ENCODE measurements at regions not wholly inside any gene's neighbourhood (a gene's known extent, or its start where the extent isn't known, plus 50 kb on each side); places are given as distances from the start of the nearest gene placed in this dataset.
A peak's percentile ranks its signal among the peaks of the same experiment; 100 is the strongest.

DNA sequence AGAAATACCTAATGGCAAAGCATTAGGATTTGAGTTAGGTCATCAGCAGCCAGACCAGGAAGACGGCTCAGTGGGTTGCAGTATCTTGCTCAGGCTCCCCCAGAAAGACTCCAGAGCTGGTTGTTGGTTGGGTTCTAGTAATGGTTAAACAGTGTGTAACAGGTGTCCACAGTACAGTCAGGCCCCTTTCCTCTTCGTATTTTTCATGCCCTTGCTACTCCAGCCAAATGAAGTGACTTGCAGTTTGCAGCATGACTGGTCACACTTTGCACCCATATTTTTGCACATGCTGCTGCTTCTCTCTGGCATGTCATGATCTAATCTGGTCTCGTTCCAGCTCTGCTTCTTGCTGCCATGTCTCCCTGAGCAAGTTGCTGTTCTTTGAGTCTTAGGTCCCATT is 60.6 kb upstream of the TRPC7 start:
- Histone ChIP-seq H3K4me1 (replicated peaks in 1 of 4; ENCODE audit: control insufficient read depth in 3 of 4, insufficient read depth in 4 of 4, low read length in 3 of 4) (no peaks in the 10 kb centered on the region; a peak in 2 of 7 replicates), H3K18ac (ENCODE audit: extremely low read depth, low read length) (no peak overlapping the region)
- CTCF ChIA-PET (ENCODE audit: partially characterized antibody): interaction anchor here (0.9 to 3.0 kb wide), 12 partner anchors 22 to 344 kb away, joined by 3 to 18 read pairs (median 4); partner anchors contain the start of gene TRPC7

More for the DNA sequence above, 60.6 kb upstream of the TRPC7 start:
- Histone ChIP-seq H3K27ac (ENCODE audit: low read depth, low read length) (no peak overlapping the region), H4K8ac (ENCODE audit: extremely low read depth, insufficient read depth, low read length) (no peak overlapping the region), H4K20me1 (replicated peaks in 1 of 2; ENCODE audit: control insufficient read depth in 1 of 2, insufficient read depth in 2 of 2, low read length in 2 of 2) (no peaks in the 10 kb centered on the region), H2BK12ac (ENCODE audit: low read depth, low read length) (no peak overlapping the region), H4K91ac (replicated peaks; ENCODE audit: insufficient read length, low read length) (peak overlapping the region; percentile 11), H3K27me3 (replicated peaks in 1 of 4; ENCODE audit: control insufficient read depth in 3 of 4, extremely low read depth in 1 of 4, insufficient read depth in 3 of 4, low read length in 3 of 4) (no peaks in the 10 kb centered on the region; a peak in 2 of 7 replicates), H2BK15ac (ENCODE audit: low read length) (no peak overlapping the region), H3K79me1 (ENCODE audit: low read depth, low read length) (no peaks in the 10 kb centered on the region), H3K9ac (replicated peaks in 1 of 4; ENCODE audit: extremely low read depth in 1 of 4, low read depth in 3 of 4, low read length in 3 of 4) (no peak overlapping the region), H3K4me2 (ENCODE audit: insufficient read depth in 1 of 2, low read depth in 2 of 2, low read length in 2 of 2) (no peak overlapping the region), H2BK120ac (replicated peaks; ENCODE audit: low read depth, low read length) (no peak overlapping the region), H3K23me2 (ENCODE audit: low read depth, low read length) (no peaks in the 10 kb centered on the region), H2BK20ac (ENCODE audit: low read length) (no peak overlapping the region; the same call in 1 of the 2 replicates), H3K4me3 (ENCODE audit: extremely low read depth in 1 of 4, insufficient read depth in 2 of 4, low read depth in 3 of 4, low read length in 4 of 4) (no peak overlapping the region), H3K23ac (ENCODE audit: insufficient read length) (no peak overlapping the region), H2AK5ac (ENCODE audit: low read depth, low read length) (no peak overlapping the region), H3K4ac (replicated peaks; ENCODE audit: insufficient read length, low read depth, low read length) (no peak overlapping the region), H3K36me3 (ENCODE audit: control insufficient read depth in 2 of 4, insufficient read depth in 4 of 4, low read length in 3 of 4) (no peaks in the 10 kb centered on the region), H2AFZ (ENCODE audit: low read length) (no peak overlapping the region), H3K14ac (ENCODE audit: insufficient read length) (no peak overlapping the region), H3K56ac (replicated peaks; ENCODE audit: insufficient read length, low read depth, low read length) (no peak overlapping the region), H3K79me2 (ENCODE audit: control insufficient read depth in 1 of 2, insufficient read depth in 2 of 2, low read length in 2 of 2) (no peaks in the 10 kb centered on the region), H2BK5ac (ENCODE audit: low read depth, low read length) (no peak overlapping the region), H3K9me3 (ENCODE audit: insufficient read depth in 2 of 2, low read depth in 1 of 2, low read length in 1 of 2) (no peaks in the 10 kb centered on the region), H4K5ac (ENCODE audit: insufficient read length, low read depth, low read length) (no peak overlapping the region)
- WGBS, 2 experiments (ENCODE audit: extremely low coverage in 1 of 2, insufficient coverage in 1 of 2, insufficient read length in 1 of 2, insufficient replicate concordance in 2 of 2, low coverage in 1 of 2, low lambda C conversion rate in 2 of 2, missing lambda C conversion rate in 1 of 2): 92% methylated on average over 3 of the region's 3 CpGs; no CpG with 5 or more reads in 1 of the 2 experiments
- DNase-seq (ENCODE audit: low read depth in 1 of 2, low spot score in 2 of 2): no peak
- TF ChIP-seq CHD2 (IDR thresholded peaks at IDR 0.05; ENCODE audit: low read length): no peak
- no peak for TF ChIP-seq ATF2 (IDR thresholded peaks at IDR 0.05; ENCODE audit: low read length)
- TF ChIP-seq CBX8 (IDR thresholded peaks at IDR 0.05; ENCODE audit: borderline replicate concordance, low read depth, low read length): no peak
- FAIRE-seq: no peak
- POLR2A ChIA-PET (ENCODE audit: partially characterized antibody): no interaction called here

All from H1 (cell line).